ENCODE measurements at regions not wholly inside any gene's neighbourhood (a gene's known extent, or its start where the extent isn't known, plus 50 kb on each side); places are given as distances from the start of the nearest gene placed in this dataset.

- no peak overlapping the region for H3K4me2 ChIP-seq (ENCODE audit: insufficient read depth, low read length)
- no peaks in the 10 kb centered on the region for H3K9me3 ChIP-seq (ENCODE audit: low read depth, low read length)
- H3K27me3 ChIP-seq (ENCODE audit: insufficient read depth, low read length), result no peaks in the 10 kb centered on the region
- no peak for TF ChIP-seq CTCF (IDR thresholded peaks at IDR 0.05; ENCODE audit: extremely low read depth, low read depth, low read length)
- H2AFZ ChIP-seq (ENCODE audit: low read length), result no peak overlapping the region
- H4K20me1 ChIP-seq (ENCODE audit: insufficient read depth, low read length), result no peaks in the 10 kb centered on the region
- no peak overlapping the region for H3K4me3 ChIP-seq (ENCODE audit: insufficient read depth, low read length)
- no peaks in the 10 kb centered on the region for H3K4me1 ChIP-seq (ENCODE audit: insufficient read depth, low read length)
- DNase-seq (ENCODE audit: insufficient read length, low spot score, missing footprints), result no peak
- H3K79me2 ChIP-seq (ENCODE audit: insufficient read depth, low read length), result no peaks in the 10 kb centered on the region
- H3K36me3 ChIP-seq (ENCODE audit: insufficient read depth, low read length), result no peaks in the 10 kb centered on the region
- no peak overlapping the region for H3K27ac ChIP-seq (ENCODE audit: low read depth, low read length)
These were observed 527.3 kb downstream of the EPHA4 start for GRCh38 chr2:221044781-221045180.

GRCh38 chr2:221050020-221050795 lies 521.9 kb downstream of the EPHA4 start:
- TF ChIP-seq CTCF (IDR thresholded peaks at IDR 0.05; ENCODE audit: extremely low read depth, low read depth, low read length), result no peak

GRCh38 chr2:221051162-221051561 lies 520.9 kb downstream of the EPHA4 start:
- H3K9me3 ChIP-seq (ENCODE audit: low read depth, low read length), result peaks cover 3% of the 10 kb centered on the region
- no peaks in the 10 kb centered on the region for H3K4me1 ChIP-seq (ENCODE audit: insufficient read depth, low read length)
- no peak for TF ChIP-seq CTCF (IDR thresholded peaks at IDR 0.05; ENCODE audit: extremely low read depth, low read depth, low read length)
- no peaks in the 10 kb centered on the region for H3K27me3 ChIP-seq (ENCODE audit: insufficient read depth, low read length)
- no peak for DNase-seq (ENCODE audit: insufficient read length, low spot score, missing footprints)
- H3K27ac ChIP-seq (ENCODE audit: low read depth, low read length), result no peak overlapping the region
- H3K36me3 ChIP-seq (ENCODE audit: insufficient read depth, low read length), result no peaks in the 10 kb centered on the region
- no peaks in the 10 kb centered on the region for H3K79me2 ChIP-seq (ENCODE audit: insufficient read depth, low read length)
- no peak overlapping the region for H2AFZ ChIP-seq (ENCODE audit: low read length)
- no peak overlapping the region for H3K4me2 ChIP-seq (ENCODE audit: insufficient read depth, low read length)
- H4K20me1 ChIP-seq (ENCODE audit: insufficient read depth, low read length), result no peaks in the 10 kb centered on the region
- no peak overlapping the region for H3K4me3 ChIP-seq (ENCODE audit: insufficient read depth, low read length)

More at GRCh38 chr2:221050020-221050795, 521.9 kb downstream of the EPHA4 start:
- Histone ChIP-seq H2AFZ (ENCODE audit: low read length) (no peak overlapping the region), H3K4me3 (ENCODE audit: insufficient read depth, low read length) (no peak overlapping the region), H3K27ac (ENCODE audit: low read depth, low read length) (no peak overlapping the region), H4K20me1 (ENCODE audit: insufficient read depth, low read length) (no peaks in the 10 kb centered on the region), H3K36me3 (ENCODE audit: insufficient read depth, low read length) (no peaks in the 10 kb centered on the region), H3K4me2 (ENCODE audit: insufficient read depth, low read length) (no peak overlapping the region), H3K9me3 (ENCODE audit: low read depth, low read length) (peaks cover 3% of the 10 kb centered on the region), H3K27me3 (ENCODE audit: insufficient read depth, low read length) (no peaks in the 10 kb centered on the region), H3K4me1 (ENCODE audit: insufficient read depth, low read length) (no peaks in the 10 kb centered on the region), H3K79me2 (ENCODE audit: insufficient read depth, low read length) (no peaks in the 10 kb centered on the region)
- no peak for DNase-seq (ENCODE audit: insufficient read length, low spot score, missing footprints)

GRCh38 chr2:221060376-221060775 lies 511.7 kb downstream of the EPHA4 start:
- Histone ChIP-seq H3K27me3 (ENCODE audit: insufficient read depth, low read length) (no peaks in the 10 kb centered on the region), H3K79me2 (ENCODE audit: insufficient read depth, low read length) (no peaks in the 10 kb centered on the region), H3K4me2 (ENCODE audit: insufficient read depth, low read length) (no peak overlapping the region), H3K4me1 (ENCODE audit: insufficient read depth, low read length) (no peaks in the 10 kb centered on the region), H3K9me3 (ENCODE audit: low read depth, low read length) (no peaks in the 10 kb centered on the region), H3K36me3 (ENCODE audit: insufficient read depth, low read length) (no peaks in the 10 kb centered on the region), H4K20me1 (ENCODE audit: insufficient read depth, low read length) (no peaks in the 10 kb centered on the region), H2AFZ (ENCODE audit: low read length) (no peak overlapping the region), H3K4me3 (ENCODE audit: insufficient read depth, low read length) (no peak overlapping the region), H3K27ac (ENCODE audit: low read depth, low read length) (no peak overlapping the region)
- DNase-seq (ENCODE audit: insufficient read length, low spot score, missing footprints), result no peak
- TF ChIP-seq CTCF (IDR thresholded peaks at IDR 0.05; ENCODE audit: extremely low read depth, low read depth, low read length), result no peak
